Stomach (tissue), 8 donors: ENCODE measurements at regions not wholly inside any gene's neighbourhood (a gene's known extent, or its start where the extent isn't known, plus 50 kb on each side); places are given as distances from the start of the nearest gene placed in this dataset.

ENCODE experiments used
- DNase-seq, 2 donors: peaks; one replicate each; pipeline versions ENCODE4 v3.0.0 to v3.0.0-alpha.2; 2013 to 2019
- H3K27ac ChIP-seq, 5 donors: fragments of 200-600 bp in 4 of 5; sonication (generic) in 4 of 5; one replicate each; pipeline ENCODE4 v1.5.1; 2013 to 2019; ENCODE audit warnings: mild to moderate bottlenecking in 1 of 5, moderate library complexity in 1 of 5
- H3K27me3 ChIP-seq, 3 donors: fragments of 200-600 bp; sonication (generic); one replicate each; pipeline ENCODE4 v1.5.1; 2017 to 2019; ENCODE audit warnings: mixed run types in 1 of 3
- H3K36me3 ChIP-seq, 4 donors: fragments of 200-600 bp; sonication (generic); 1 replicate in 3 of 4; 2 replicates in 1 of 4; pipeline ENCODE4 v1.5.1; 2016 to 2019
- H3K4me1 ChIP-seq, 4 donors: fragments of 200-600 bp; sonication (generic); one replicate each; pipeline ENCODE4 v1.5.1; 2016 to 2019
- H3K4me3 ChIP-seq, 4 donors: fragments of 200-600 bp; sonication (generic) in 3 of 4; one replicate each; pipeline ENCODE4 v1.5.1; 2016 to 2019; ENCODE audit warnings: mild to moderate bottlenecking in 1 of 4
- H3K9me3 ChIP-seq, 4 donors: fragments of 200-600 bp; sonication (generic); one replicate each; pipeline ENCODE4 v1.5.1; 2016 to 2019
- EP300 ChIP-seq: sonication (generic); formaldehyde crosslinking; IDR thresholded peaks from one replicate; pipeline ENCODE4 v1.6.1; 2017; ENCODE audit warnings: antibody characterized with exemption
- POLR2A ChIP-seq, 4 donors: fragments of 450-650 bp; IDR thresholded peaks; one replicate each; pipeline ENCODE4 v1.6.1; 2016; ENCODE audit warnings: antibody characterized with exemption in 4 of 4, control low read depth in 2 of 4, mild to moderate bottlenecking in 1 of 4, moderate library complexity in 1 of 4
- POLR2AphosphoS5 ChIP-seq, 3 donors: sonication (generic); formaldehyde crosslinking; IDR thresholded peaks; one replicate each; pipeline ENCODE4 v1.6.1; 2016; ENCODE audit warnings: antibody characterized with exemption in 3 of 3
- WGBS, 5 donors: extraction: QIAGEN DNeasy Blood & Tissue Kit in 3 of 5; methylation state at CpG; one replicate each; pipeline versions ENCODE4 v1.1.5 to v1.1.7; 2013 to 2018; 5-methylcytosine and 5-hydroxymethylcytosine counted together
- intact Hi-C: fragments of 100-400 bp; cut with DNase I; formaldehyde crosslinking; loops from one replicate; pipeline ENCODE4 v1.15.1; 2023; ENCODE audit warnings: low total_unique reads
- TF ChIP-seq, protein P1 (sequence below), 7 experiments: fragments of 450-650 bp in 4 of 7; fragments of 200-600 bp in 3 of 7; sonication (generic) in 3 of 7; IDR thresholded peaks; one replicate each; pipeline ENCODE4 v1.5.1; 2016 to 2019; ENCODE audit warnings: antibody characterized with exemption in 7 of 7, control low read depth in 2 of 7, mild to moderate bottlenecking in 1 of 7
- donor health status: healthy with polysubstance abuse.
- donor health status: Bipolar disorder and iron deficiency.
- donor health status: healthy.

DNA sequence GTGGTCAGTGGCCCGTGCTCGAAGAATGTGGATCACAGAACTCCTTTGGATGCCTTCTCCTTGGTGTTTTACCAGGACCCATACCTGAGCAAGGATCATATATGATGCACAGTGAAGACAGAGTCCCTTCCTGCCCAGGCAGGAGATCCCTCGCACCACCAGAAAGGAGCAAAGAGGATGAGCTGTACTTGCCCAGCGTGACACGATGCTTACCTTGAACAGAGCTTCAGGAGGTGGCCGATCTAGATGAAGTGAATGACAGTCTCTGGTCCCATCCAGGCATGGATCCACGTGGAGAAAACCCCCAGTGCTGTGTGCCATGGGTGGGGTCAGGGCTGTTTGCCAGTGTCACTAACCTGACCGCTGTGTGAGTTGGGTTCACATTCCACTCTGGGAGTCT is 455.4 kb downstream of the GADD45G start:
- Histone ChIP-seq H3K4me3 (no peak overlapping the region), H3K27ac (no peak overlapping the region), H3K36me3 (no peaks in the 10 kb centered on the region), H3K27me3 (no peaks in the 10 kb centered on the region), H3K9me3 (no peaks in the 10 kb centered on the region), H3K4me1 (peaks cover 0 to 10% (median 0%) of the 10 kb centered on the region in 4 donors)
- DNase-seq: no peak
- intact Hi-C loops: no loop called here
- 72 to 80% (median 77%) methylated on average over 8 of the region's 8 CpGs for WGBS, 5 donors
- no peak for TF ChIP-seq EP300

DNA sequence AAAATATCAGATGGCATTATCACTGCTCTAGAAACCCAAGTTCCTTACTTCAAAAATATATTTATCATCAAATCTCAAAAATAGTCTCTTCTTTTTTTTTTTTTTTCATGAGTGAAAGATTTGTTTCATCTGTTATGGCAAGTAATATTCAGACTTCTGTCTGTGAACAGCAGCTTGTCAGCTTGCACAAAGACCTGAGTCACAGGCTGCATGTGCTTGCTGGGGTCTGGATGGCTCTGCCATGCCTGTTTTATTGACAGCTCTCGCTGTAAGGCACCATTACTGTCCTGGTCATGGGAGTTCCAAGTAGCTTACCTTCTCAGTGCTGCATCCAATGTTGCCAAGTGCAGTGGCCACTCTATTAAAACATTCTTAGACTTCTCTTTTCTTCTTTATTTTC is 456.4 kb downstream of the GADD45G start:
- intact Hi-C loops: no loop called here
- Histone ChIP-seq H3K27ac (no peak overlapping the region), H3K4me1 (peaks cover 0 to 10% (median 0%) of the 10 kb centered on the region in 4 donors), H3K4me3 (no peak overlapping the region), H3K36me3 (no peaks in the 10 kb centered on the region), H3K27me3 (no peaks in the 10 kb centered on the region), H3K9me3 (no peaks in the 10 kb centered on the region)
- TF ChIP-seq, protein P1, sequence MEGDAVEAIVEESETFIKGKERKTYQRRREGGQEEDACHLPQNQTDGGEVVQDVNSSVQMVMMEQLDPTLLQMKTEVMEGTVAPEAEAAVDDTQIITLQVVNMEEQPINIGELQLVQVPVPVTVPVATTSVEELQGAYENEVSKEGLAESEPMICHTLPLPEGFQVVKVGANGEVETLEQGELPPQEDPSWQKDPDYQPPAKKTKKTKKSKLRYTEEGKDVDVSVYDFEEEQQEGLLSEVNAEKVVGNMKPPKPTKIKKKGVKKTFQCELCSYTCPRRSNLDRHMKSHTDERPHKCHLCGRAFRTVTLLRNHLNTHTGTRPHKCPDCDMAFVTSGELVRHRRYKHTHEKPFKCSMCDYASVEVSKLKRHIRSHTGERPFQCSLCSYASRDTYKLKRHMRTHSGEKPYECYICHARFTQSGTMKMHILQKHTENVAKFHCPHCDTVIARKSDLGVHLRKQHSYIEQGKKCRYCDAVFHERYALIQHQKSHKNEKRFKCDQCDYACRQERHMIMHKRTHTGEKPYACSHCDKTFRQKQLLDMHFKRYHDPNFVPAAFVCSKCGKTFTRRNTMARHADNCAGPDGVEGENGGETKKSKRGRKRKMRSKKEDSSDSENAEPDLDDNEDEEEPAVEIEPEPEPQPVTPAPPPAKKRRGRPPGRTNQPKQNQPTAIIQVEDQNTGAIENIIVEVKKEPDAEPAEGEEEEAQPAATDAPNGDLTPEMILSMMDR (IDR thresholded peaks at IDR 0.05): no peak
- no peak for TF ChIP-seq POLR2A (IDR thresholded peaks at IDR 0.05)
- TF ChIP-seq POLR2AphosphoS5 (IDR thresholded peaks at IDR 0.05): no peak
- TF ChIP-seq EP300: no peak
- no peak for DNase-seq
- WGBS, 5 donors: 79 to 94% (median 80%) methylated on average over 1 of the region's 1 CpG

DNA sequence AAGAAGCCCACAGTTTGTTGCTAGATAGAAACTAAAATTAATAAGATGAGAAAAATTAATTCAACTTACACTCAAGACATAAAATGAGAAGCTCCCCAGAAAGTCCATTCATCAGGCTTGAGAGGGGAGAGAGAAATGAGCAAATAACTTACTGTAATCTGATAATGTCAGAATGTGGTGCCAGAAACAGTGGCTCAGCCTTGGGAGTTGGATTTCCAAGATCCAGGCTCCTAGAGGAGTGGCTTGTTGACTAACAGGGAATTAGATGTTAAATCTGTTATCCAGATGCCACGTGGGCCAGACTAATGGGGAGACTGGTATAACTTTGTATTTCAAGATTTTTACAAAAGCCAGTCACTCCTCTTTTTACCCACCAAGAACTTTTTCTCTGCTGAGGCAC is 458.2 kb downstream of the GADD45G start:
- no peak for DNase-seq
- H3K9me3 ChIP-seq: no peaks in the 10 kb centered on the region
- H3K27ac ChIP-seq: no peak overlapping the region
- TF ChIP-seq, protein P1 (IDR thresholded peaks at IDR 0.05): no peak
- TF ChIP-seq POLR2A (IDR thresholded peaks at IDR 0.05) (no peak), EP300 (no peak), POLR2AphosphoS5 (IDR thresholded peaks at IDR 0.05) (no peak)
- no peak overlapping the region for H3K4me3 ChIP-seq
- 22 to 53% (median 42%) methylated on average over 1 of the region's 1 CpG for whole genome bisulfite sequencing, 5 donors
- peaks cover 0 to 10% (median 0%) of the 10 kb centered on the region in 4 donors for H3K4me1 ChIP-seq
- intact Hi-C loops: no loop called here
- no peaks in the 10 kb centered on the region for H3K36me3 ChIP-seq
- H3K27me3 ChIP-seq: no peaks in the 10 kb centered on the region

DNA sequence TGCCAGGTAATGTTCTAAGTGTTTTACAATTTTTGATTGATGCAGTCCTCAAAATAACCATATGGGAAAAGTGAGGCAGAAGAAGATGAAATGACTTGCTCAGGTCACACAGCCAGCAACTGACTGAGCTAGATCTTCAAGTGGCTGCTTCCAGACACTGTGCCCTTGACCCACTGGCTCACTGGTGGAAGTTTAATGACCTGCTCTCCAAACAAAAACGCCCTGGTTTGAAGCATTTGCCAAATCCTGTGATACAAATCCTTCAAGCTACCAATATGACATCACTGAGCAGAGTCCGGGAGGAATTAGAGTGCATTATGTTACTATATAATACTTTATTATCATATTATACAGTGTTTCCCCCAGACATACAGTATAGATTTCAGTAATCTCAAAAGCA is 459.4 kb downstream of the GADD45G start:
- peaks cover 0 to 10% (median 0%) of the 10 kb centered on the region in 4 donors for H3K4me1 ChIP-seq
- intact Hi-C loops: no loop called here
- WGBS, 5 donors: 48 to 61% (median 55%) methylated on average over 2 of the region's 2 CpGs
- H3K27ac ChIP-seq: no peak overlapping the region
- no peak for DNase-seq
- H3K4me3 ChIP-seq: no peak overlapping the region
- TF ChIP-seq, protein P1 (IDR thresholded peaks at IDR 0.05): no peak
- no peak for TF ChIP-seq EP300
- H3K9me3 ChIP-seq: no peaks in the 10 kb centered on the region
- H3K36me3 ChIP-seq: no peaks in the 10 kb centered on the region
- H3K27me3 ChIP-seq: no peaks in the 10 kb centered on the region

DNA sequence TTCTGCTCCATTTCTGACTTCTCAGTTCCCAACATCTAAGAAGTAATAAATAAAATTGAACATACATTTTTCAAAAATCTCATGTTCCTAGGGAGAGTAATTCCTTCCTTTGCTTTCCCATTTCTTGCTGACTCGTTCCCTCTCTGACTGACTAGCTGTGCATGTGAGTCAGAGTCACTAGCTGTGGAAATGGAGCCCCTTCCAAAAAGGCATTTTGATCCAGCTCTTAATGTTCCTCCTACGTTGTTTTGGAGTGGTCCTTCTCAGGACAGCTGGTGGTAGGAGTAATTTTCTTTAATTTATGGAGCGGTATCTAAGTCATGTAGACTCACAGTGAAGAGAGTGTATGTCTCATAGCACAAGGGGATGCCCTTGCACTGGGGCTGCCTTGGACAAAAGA is 460.2 kb downstream of the GADD45G start:
- no peak for DNase-seq
- Histone ChIP-seq H3K27ac (no peak overlapping the region), H3K4me1 (peaks cover 0 to 10% (median 0%) of the 10 kb centered on the region in 4 donors)

More for the DNA sequence above, 460.2 kb downstream of the GADD45G start:
- H3K4me3 ChIP-seq: no peak overlapping the region
- intact Hi-C loops: no loop called here
- H3K27me3 ChIP-seq: no peaks in the 10 kb centered on the region
- H3K36me3 ChIP-seq: no peaks in the 10 kb centered on the region
- no peak for TF ChIP-seq EP300
- TF ChIP-seq POLR2A (IDR thresholded peaks at IDR 0.05): no peak
- no peak for TF ChIP-seq POLR2AphosphoS5 (IDR thresholded peaks at IDR 0.05)
- TF ChIP-seq, protein P1 (IDR thresholded peaks at IDR 0.05): no peak
- 74 to 88% (median 87%) methylated on average over 3 of the region's 3 CpGs for WGBS, 5 donors
- no peaks in the 10 kb centered on the region for H3K9me3 ChIP-seq
